ENCODE measurements at regions not wholly inside any gene's neighbourhood (a gene's known extent, or its start where the extent isn't known, plus 50 kb on each side); places are given as distances from the start of the nearest gene placed in this dataset.
"Not testable (repeated sequence)": the region's sequence is repeated elsewhere in the genome, so short reads cannot be mapped to it uniquely, and the experiment has no call there.

DNA sequence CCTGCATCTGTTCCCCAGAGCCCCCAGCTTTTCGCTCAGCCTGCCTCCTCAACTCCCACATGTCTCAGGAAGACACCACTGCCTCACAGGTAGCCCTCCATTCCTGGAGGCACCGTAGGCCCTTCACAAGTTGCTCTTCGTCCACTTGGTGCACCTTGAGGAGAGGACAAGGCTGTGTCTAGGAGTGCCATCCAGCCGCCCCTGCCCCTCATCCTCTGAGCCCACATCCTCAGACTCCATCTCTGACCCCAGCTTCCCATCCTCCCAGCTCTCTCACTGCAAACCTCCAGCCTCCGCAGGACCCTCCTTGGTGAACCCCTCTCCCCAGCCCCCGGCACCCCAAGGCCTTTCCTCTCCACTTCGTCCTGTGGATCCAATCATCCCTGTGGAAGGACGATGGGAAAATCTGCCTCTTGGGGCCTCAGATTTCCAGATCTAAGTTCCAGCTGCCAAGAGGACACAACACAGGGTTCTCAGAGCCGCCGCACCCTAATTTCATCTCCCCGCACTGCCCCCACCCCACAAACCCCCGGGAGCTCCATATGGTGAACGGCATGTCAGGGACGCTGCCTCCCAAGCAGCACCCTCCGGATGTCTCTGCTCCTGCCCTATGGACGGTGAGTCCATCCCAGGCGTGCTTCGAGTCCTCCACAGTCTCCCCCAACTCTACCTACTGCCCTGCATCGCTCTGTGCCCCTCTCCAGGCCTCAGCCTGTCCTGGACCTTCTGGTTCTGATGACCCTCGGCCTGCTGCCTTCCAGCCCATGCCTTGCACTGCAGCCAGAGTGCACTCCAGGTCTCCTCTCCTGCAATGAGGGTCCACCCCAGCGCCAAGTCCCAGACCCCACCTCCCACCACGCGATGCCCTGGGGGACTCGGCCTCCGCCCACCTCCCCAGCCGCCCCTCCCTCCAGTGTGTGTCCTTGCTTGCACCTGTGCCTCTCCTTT is 314.1 kb upstream of the DIO3 start:
- no peak for DNase-seq (ENCODE audit: low read depth in 2 of 2)

DNA sequence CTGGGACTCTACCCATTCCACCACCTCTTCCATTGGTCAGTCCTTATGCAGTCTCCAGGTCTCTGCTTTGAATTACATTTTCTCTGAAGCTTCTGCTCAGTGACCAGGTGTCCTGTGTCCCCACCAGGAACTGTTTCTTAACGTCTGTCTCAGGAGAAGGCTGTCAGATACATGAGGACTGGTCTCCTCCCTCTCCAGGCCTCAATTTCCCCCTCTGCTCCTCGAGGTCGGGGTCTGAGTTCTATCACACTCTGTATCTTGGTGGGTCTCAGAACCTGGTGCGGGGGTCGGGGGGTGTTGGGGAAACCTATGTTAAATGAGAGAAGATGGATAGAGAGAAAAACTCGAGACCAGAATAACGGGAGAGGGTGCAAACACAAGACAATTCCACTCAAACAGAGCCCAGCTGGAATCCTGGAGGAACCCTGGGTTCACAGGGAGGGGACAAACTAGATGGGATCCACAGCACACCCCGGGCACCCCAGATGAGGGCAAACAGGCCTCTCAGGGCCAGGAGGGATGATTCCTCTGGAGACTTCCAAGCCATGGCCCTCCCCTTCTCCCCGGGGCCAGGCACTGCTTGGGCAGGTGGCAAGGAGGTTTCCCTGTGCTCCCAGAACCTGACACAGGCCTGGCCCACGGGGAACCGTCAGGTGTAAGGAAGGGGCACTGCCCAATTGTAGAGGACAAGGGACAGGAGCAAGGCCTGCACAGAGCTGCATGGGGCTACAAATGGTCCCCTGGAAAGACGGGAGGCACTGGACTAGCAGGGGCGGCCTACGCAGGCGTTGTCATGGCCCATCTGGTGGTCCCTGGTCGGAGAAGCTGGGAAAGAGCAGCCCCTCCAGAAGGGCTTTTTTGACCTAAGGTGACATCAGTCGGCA is 313.2 kb upstream of the DIO3 start:
- no peak for DNase-seq (ENCODE audit: low read depth in 2 of 2)

DNA sequence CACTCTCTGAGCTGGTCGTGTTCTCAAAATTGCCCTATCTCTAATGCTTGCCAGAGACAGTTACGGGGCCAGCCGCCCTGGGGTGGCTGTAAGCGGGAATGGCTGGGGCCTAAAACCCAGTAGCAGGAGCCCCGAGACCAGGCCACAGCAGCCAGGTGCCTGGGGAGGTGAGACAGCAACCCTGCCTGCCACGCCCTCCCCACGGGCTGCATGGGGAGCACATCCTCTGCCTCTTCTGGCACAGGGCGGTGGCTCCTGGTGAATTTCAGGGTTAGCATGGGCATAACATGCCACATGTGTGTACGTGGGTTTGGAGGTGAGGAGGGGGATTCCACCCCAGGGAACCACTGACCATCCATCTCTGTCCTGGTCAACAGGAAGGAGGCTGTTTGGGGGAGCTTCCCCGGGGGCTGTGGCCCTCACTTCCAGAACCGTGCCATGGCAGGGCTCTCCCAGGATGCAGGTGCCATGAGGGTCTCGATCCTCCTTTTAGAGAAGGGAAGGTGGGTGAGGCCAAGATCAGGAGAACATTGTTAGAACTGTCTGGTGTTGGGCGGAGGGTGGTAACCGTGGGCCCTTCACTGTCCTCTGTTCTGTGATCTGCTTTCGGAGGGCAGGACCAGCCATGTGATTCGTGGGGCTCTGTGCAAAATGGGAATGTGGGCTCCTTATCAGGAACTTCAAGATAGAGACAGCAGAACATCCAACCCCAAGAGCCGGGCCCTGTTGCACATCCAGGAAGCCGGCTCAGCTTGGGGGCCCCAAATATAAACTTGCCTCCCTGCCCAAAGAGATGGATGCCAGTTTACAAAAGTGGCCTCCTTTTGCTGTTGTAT is 312.2 kb upstream of the DIO3 start:
- DNase-seq (ENCODE audit: low read depth in 2 of 2), result no peak

DNA sequence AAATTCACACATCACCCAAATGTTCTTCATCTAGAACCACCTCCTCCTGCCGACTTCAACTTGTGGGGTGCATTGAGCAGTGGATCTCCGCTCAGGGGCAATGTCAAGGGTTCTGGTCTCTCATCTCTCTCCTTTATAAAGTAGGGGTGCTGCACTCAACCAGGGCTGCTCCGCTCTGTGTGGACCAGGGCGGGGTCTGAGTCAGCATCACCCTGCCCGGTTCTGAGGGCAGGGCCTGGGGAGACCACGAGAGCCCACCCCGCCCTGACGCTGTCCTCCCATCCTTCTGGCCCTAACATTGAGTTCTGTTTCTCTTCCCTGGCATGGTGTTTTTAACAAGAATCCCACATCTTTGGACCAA is 311.6 kb upstream of the DIO3 start:
- DNase-seq (ENCODE audit: low read depth in 2 of 2), result no peak

- no peak for DNase-seq (ENCODE audit: low read depth in 2 of 2)
Observed at GRCh38 chr14:101250336-101250947, 310.9 kb upstream of the DIO3 start.

GRCh38 chr14:101250948-101251811 is 310.1 kb upstream of the DIO3 start:
- no peak for DNase-seq (ENCODE audit: low read depth in 2 of 2)

GRCh38 chr14:101251812-101252442 is 309.4 kb upstream of the DIO3 start:
- DNase-seq (ENCODE audit: low read depth in 2 of 2), result no peak

- DNase-seq (ENCODE audit: low read depth in 2 of 2), result no peak
Observed at GRCh38 chr14:101252443-101253214, 308.7 kb upstream of the DIO3 start.

DNA sequence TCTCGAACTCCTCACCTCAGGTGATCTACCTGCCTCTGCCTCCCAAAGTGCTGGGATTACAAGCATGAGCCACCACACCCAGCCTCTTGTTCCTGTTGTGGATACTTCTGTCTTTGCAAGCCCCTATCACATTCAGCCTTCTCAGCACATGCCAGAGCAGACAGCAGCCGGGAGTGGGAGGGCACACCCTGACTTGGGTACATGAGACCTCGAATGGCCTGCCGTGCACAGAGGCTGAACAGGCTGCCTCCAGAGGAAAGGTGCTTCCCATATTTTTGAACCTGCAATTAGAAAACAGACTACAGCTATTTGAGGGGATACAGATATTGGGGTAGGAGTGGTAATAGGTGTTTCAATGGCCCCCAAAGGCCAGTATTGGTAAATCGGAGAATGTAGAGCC is 307.3 kb upstream of the DIO3 start:
- no peak for DNase-seq (ENCODE audit: low read depth in 2 of 2)

- DNase-seq (ENCODE audit: low read depth in 2 of 2), result no peak
Observed at GRCh38 chr14:101254805-101255764, 306.2 kb upstream of the DIO3 start.

DNA sequence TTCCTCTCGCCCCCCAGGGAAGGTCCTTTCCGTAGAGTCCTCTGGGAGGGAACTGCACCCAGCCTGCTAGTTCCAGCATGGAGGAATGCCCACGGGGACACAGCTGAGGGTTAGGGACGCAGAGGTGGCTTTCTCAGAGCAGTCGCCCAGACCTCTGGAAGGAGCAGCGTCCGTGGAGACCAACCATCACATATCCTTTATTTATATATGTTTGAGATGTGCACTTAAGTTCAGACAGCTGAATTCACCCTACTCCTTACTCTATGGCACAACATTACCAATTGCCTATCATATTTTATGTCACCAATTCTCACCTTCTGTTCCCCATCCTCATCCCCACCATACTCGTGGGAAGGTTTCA is 305.6 kb upstream of the DIO3 start:
- no peak for DNase-seq (ENCODE audit: low read depth in 2 of 2)

GRCh38 chr14:101256266-101256665 is 305.0 kb upstream of the DIO3 start:
- DNase-seq (ENCODE audit: low read depth in 2 of 2), result no peak

GRCh38 chr14:101257551-101257950 is 303.7 kb upstream of the DIO3 start:
- DNase-seq (ENCODE audit: low read depth in 2 of 2), result no peak

GRCh38 chr14:101259748-101260147 is 301.5 kb upstream of the DIO3 start:
- DNase-seq (ENCODE audit: low read depth in 2 of 2), result no peak

GRCh38 chr14:101266441-101266840 is 294.9 kb upstream of the DIO3 start:
- not testable (repeated sequence) for DNase-seq (ENCODE audit: low read depth in 2 of 2)

GRCh38 chr14:101273091-101273490 is 288.2 kb upstream of the DIO3 start:
- DNase-seq (ENCODE audit: low read depth in 2 of 2), result no peak

DNA sequence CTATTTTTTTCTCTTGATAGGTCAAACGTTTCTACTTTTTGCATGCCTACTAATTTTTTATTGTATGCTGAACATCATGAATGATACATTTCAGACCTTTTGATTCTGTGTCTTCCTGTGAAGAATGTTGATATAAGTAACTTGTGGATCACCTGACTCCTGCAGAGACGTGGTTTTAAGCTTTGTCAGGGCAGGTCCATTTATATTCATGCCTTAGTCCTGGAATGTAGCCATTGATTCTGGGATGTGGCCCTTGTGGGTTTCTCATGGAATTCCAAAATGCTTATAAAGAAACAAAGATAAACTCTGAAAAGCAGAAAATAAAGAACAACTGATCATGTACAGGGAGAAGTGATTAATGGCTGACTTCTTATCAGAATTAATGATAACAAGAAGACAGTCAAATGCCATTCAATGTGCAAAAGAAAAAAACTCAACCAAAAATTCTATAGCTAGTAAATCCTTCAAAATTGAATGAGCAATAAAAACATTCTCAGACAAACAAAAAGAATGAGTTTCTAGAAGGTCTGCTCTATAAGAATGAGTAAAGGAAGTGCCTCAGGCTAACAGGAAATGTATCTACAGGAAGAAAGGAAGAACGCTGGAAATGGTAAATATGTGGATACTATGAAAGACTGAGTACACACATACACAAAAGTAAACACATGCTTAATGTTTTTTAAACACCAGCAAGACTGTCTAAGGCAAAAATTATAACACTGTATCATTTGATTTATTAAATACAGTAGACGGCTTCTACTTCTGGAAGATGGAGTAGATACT is 284.8 kb upstream of the DIO3 start:
- no peak for DNase-seq (ENCODE audit: low read depth in 2 of 2)
